ENCODE measurements at regions not wholly inside any gene's neighbourhood (a gene's known extent, or its start where the extent isn't known, plus 50 kb on each side); places are given as distances from the start of the nearest gene placed in this dataset.

- Histone ChIP-seq H3K27me3 (no peaks in the 10 kb centered on the region), H3K36me3 (no peaks in the 10 kb centered on the region), H3K4me1 (no peaks in the 10 kb centered on the region), H3K9me3 (peaks cover 0 to 27% (median 12%) of the 10 kb centered on the region in 4 donors), H3K27ac (no peak overlapping the region), H3K4me3 (no peak overlapping the region)
- no peak for TF ChIP-seq CTCF (IDR thresholded peaks at IDR 0.05)
- TF ChIP-seq POLR2A (IDR thresholded peaks at IDR 0.05): no peak
- TF ChIP-seq POLR2AphosphoS5 (IDR thresholded peaks at IDR 0.05): no peak
- TF ChIP-seq EP300 (IDR thresholded peaks at IDR 0.05): no peak
- intact Hi-C loops (cut with DNase I; ENCODE audit: low total_unique reads): no loop called here
- whole genome bisulfite sequencing, 5 donors: 82 to 89% (median 84%) methylated on average over 7 of the region's 7 CpGs
- no peak for DNase-seq
Measured at GRCh38 chr10:35789996-35790395, 147.9 kb upstream of the FZD8 start.

GRCh38 chr10:35784751-35785150, 142.7 kb upstream of the FZD8 start:
- Histone ChIP-seq H3K27me3 (no peaks in the 10 kb centered on the region), H3K4me3 (no peak overlapping the region), H3K9me3 (peaks cover 0 to 27% (median 12%) of the 10 kb centered on the region in 4 donors), H3K27ac (no peak overlapping the region), H3K4me1 (peaks cover 0 to 7% (median 0%) of the 10 kb centered on the region in 4 donors), H3K36me3 (no peaks in the 10 kb centered on the region)
- 66 to 81% (median 77%) methylated on average over 5 of the region's 5 CpGs for WGBS, 5 donors
- intact Hi-C loops (cut with DNase I; ENCODE audit: low total_unique reads): no loop called here
- peak in 1 of 2 donors; percentile 44 for DNase-seq
- no peak for TF ChIP-seq CTCF (IDR thresholded peaks at IDR 0.05)
- TF ChIP-seq EP300 (IDR thresholded peaks at IDR 0.05): no peak
- TF ChIP-seq POLR2AphosphoS5 (IDR thresholded peaks at IDR 0.05): no peak
- no peak for TF ChIP-seq POLR2A (IDR thresholded peaks at IDR 0.05)

- DNase-seq: no peak
- H3K4me1 ChIP-seq: peaks cover 0 to 7% (median under 1%) of the 10 kb centered on the region in 4 donors
- H3K27ac ChIP-seq: no peak overlapping the region
- no peak for TF ChIP-seq POLR2A (IDR thresholded peaks at IDR 0.05)
- no peak for TF ChIP-seq POLR2AphosphoS5 (IDR thresholded peaks at IDR 0.05)
- no peak for TF ChIP-seq CTCF (IDR thresholded peaks at IDR 0.05)
- TF ChIP-seq EP300 (IDR thresholded peaks at IDR 0.05): no peak
- H3K4me3 ChIP-seq: no peak overlapping the region
- 27 to 49% (median 30%) methylated on average over 7 of the region's 7 CpGs for WGBS, 5 donors
- H3K9me3 ChIP-seq: peaks cover 0 to 26% (median 12%) of the 10 kb centered on the region in 4 donors
- no peaks in the 10 kb centered on the region for H3K27me3 ChIP-seq
- intact Hi-C loops (cut with DNase I; ENCODE audit: low total_unique reads): no loop called here
- H3K36me3 ChIP-seq: no peaks in the 10 kb centered on the region
Measured at GRCh38 chr10:35783305-35783838, 141.3 kb upstream of the FZD8 start.

- no peaks in the 10 kb centered on the region for H3K36me3 ChIP-seq
- intact Hi-C loops (cut with DNase I; ENCODE audit: low total_unique reads): no loop called here
Measured at GRCh38 chr10:35781643-35782035, 139.5 kb upstream of the FZD8 start.

More at GRCh38 chr10:35781643-35782035, 139.5 kb upstream of the FZD8 start:
- H3K4me1 ChIP-seq: peaks cover 0 to 10% (median 4%) of the 10 kb centered on the region in 4 donors
- H3K9me3 ChIP-seq: peaks cover 0 to 10% (median 5%) of the 10 kb centered on the region in 4 donors
- H3K4me3 ChIP-seq: no peak overlapping the region
- 43 to 53% (median 49%) methylated on average over 5 of the region's 5 CpGs for WGBS, 5 donors
- no peak for TF ChIP-seq CTCF (IDR thresholded peaks at IDR 0.05)
- TF ChIP-seq EP300 (IDR thresholded peaks at IDR 0.05): no peak
- no peak for TF ChIP-seq POLR2AphosphoS5 (IDR thresholded peaks at IDR 0.05)
- no peak for TF ChIP-seq POLR2A (IDR thresholded peaks at IDR 0.05)
- peak in 1 of 2 donors; percentile 25 for DNase-seq
- H3K27ac ChIP-seq: no peak overlapping the region
- H3K27me3 ChIP-seq: no peaks in the 10 kb centered on the region
